Common myeloid progenitor, CD34-positive (primary cell): ENCODE measurements at regions not wholly inside any gene's neighbourhood (a gene's known extent, or its start where the extent isn't known, plus 50 kb on each side); places are given as distances from the start of the nearest gene placed in this dataset.
A peak's percentile ranks its signal among the peaks of the same experiment; 100 is the strongest.

Source experiments
- CTCF ChIA-PET: fragments of 350-600 bp; sonication (Branson Sonifier 250); formaldehyde crosslinking; loops from one replicate; lab custom pipeline; 2021; ENCODE audit warnings: antibody characterized with exemption; lab: Charles Lee
- POLR2A ChIA-PET: fragments of 350-600 bp; sonication (Branson Sonifier 250); formaldehyde crosslinking; loops from one replicate; lab custom pipeline; 2021; ENCODE audit warnings: antibody characterized with exemption; lab: Charles Lee
- DNase-seq, 3 donors: peaks; one replicate each; pipeline versions ENCODE4 v3.0.0 to v3.0.0-alpha.2; 2013
- H3K27ac ChIP-seq, 2 experiments: 1 replicate in 1 of 2; 2 replicates in 1 of 2; pipeline ENCODE4 v1.7.0; 2013; ENCODE audit warnings: inconsistent platforms in 2 of 2, low read length in 2 of 2, mild to moderate bottlenecking in 2 of 2, low read depth in 1 of 2, moderate library complexity in 1 of 2; ENCODE audit not compliant: severe bottlenecking in 2 of 2, insufficient read depth in 1 of 2, poor library complexity in 1 of 2
- H3K27me3 ChIP-seq, 5 experiments: replicated peaks in 2 of 5; 1 replicate in 3 of 5; 2 replicates in 2 of 5; pipeline versions ENCODE4 v1.6.1 to v1.7.0; 2013; ENCODE audit warnings: low read length in 4 of 5, mild to moderate bottlenecking in 2 of 5, moderate library complexity in 2 of 5, inconsistent platforms in 1 of 5; ENCODE audit not compliant: insufficient read depth in 5 of 5, control insufficient read depth in 4 of 5
- H3K36me3 ChIP-seq, 4 experiments: 1 replicate in 2 of 4; 2 replicates in 2 of 4; pipeline versions ENCODE4 v1.6.1 to v1.7.0; 2013; ENCODE audit warnings: low read length in 3 of 4, control low read depth in 1 of 4, mild to moderate bottlenecking in 1 of 4; ENCODE audit not compliant: control insufficient read depth in 4 of 4, insufficient read depth in 4 of 4
- H3K4me1 ChIP-seq, 4 experiments: 1 replicate in 3 of 4; 2 replicates in 1 of 4; pipeline versions ENCODE4 v1.6.1 to v1.7.1; 2013; ENCODE audit warnings: low read length in 3 of 4, mild to moderate bottlenecking in 3 of 4, control low read depth in 1 of 4, inconsistent platforms in 1 of 4, moderate library complexity in 1 of 4; ENCODE audit not compliant: control insufficient read depth in 4 of 4, insufficient read depth in 4 of 4; ENCODE audit errors: control extremely low read depth in 1 of 4
- H3K4me3 ChIP-seq, 7 experiments: 1 replicate in 4 of 7; 2 replicates in 3 of 7; pipeline versions ENCODE4 v1.5.1 to v1.7.0; 2013; ENCODE audit warnings: mild to moderate bottlenecking in 7 of 7, low read length in 6 of 7, moderate library complexity in 6 of 7, inconsistent platforms in 2 of 7, low read depth in 2 of 7, control low read depth in 1 of 7; ENCODE audit not compliant: insufficient read depth in 4 of 7, control insufficient read depth in 1 of 7; ENCODE audit errors: extremely low read depth in 1 of 7
- H3K9me3 ChIP-seq, 5 experiments: 1 replicate in 4 of 5; 2 replicates in 1 of 5; pipeline versions ENCODE4 v1.6.1 to v1.7.1; 2013; ENCODE audit warnings: low read length in 4 of 5, mild to moderate bottlenecking in 2 of 5, inconsistent platforms in 1 of 5, low read depth in 1 of 5, moderate library complexity in 1 of 5; ENCODE audit not compliant: control insufficient read depth in 4 of 5, insufficient read depth in 2 of 5; ENCODE audit errors: control extremely low read depth in 1 of 5
- WGBS: methylation state at CpG from one replicate; pipeline ENCODE4 v1.1.5; 2013; ENCODE audit not compliant: insufficient coverage; 5-methylcytosine and 5-hydroxymethylcytosine counted together

- no peaks in the 10 kb centered on the region for H3K9me3 ChIP-seq
- WGBS, result no CpG with 5 or more reads among the region's 2 CpGs
- H3K27ac ChIP-seq, result no peak overlapping the region
- no peaks in the 10 kb centered on the region for H3K36me3 ChIP-seq
- no peak overlapping the region for H3K4me3 ChIP-seq
- H3K27me3 ChIP-seq, result no peaks in the 10 kb centered on the region
- no peaks in the 10 kb centered on the region for H3K4me1 ChIP-seq
- ChIA-PET CTCF (no interaction called here), POLR2A (no interaction called here)
- DNase-seq, result no peak
Measured at GRCh38 chr5:26530305-26530704, 508.1 kb downstream of the CDH9 start.

GRCh38 chr5:26519245-26519644 lies 519.1 kb downstream of the CDH9 start:
- ChIA-PET POLR2A (no interaction called here), CTCF (no interaction called here)
- DNase-seq, result no peak
- Histone ChIP-seq H3K9me3 (no peaks in the 10 kb centered on the region), H3K36me3 (no peaks in the 10 kb centered on the region), H3K27ac (no peak overlapping the region), H3K27me3 (no peaks in the 10 kb centered on the region), H3K4me3 (no peak overlapping the region), H3K4me1 (no peaks in the 10 kb centered on the region)
- WGBS, result 67% methylated on average over 3 of the region's 3 CpGs

GRCh38 chr5:26518065-26518464 lies 520.3 kb downstream of the CDH9 start:
- H3K27me3 ChIP-seq, result no peaks in the 10 kb centered on the region
- H3K4me3 ChIP-seq, result no peak overlapping the region
- no peaks in the 10 kb centered on the region for H3K9me3 ChIP-seq
- no peak overlapping the region for H3K27ac ChIP-seq
- WGBS, result 87% methylated on average over 4 of the region's 5 CpGs
- no peaks in the 10 kb centered on the region for H3K36me3 ChIP-seq
- ChIA-PET CTCF (no interaction called here), POLR2A (no interaction called here)
- H3K4me1 ChIP-seq, result no peaks in the 10 kb centered on the region
- DNase-seq, result no peak

- no peak for DNase-seq
- no peak overlapping the region for H3K27ac ChIP-seq
- no peaks in the 10 kb centered on the region for H3K36me3 ChIP-seq
- CTCF ChIA-PET, result no interaction called here
- H3K4me1 ChIP-seq, result no peaks in the 10 kb centered on the region
- 100% methylated on average over 1 of the region's 5 CpGs for WGBS
- H3K27me3 ChIP-seq, result no peaks in the 10 kb centered on the region
- POLR2A ChIA-PET, result no interaction called here
- H3K9me3 ChIP-seq, result peaks cover 0 to 1% (median 0%) of the 10 kb centered on the region in 5 experiments
- H3K4me3 ChIP-seq, result no peak overlapping the region
Measured at GRCh38 chr5:26498972-26499371, 539.4 kb downstream of the CDH9 start.

GRCh38 chr5:26495437-26495836 lies 542.9 kb downstream of the CDH9 start:
- H3K4me1 ChIP-seq, result no peaks in the 10 kb centered on the region
- DNase-seq, result no peak
- H3K4me3 ChIP-seq, result no peak overlapping the region
- WGBS, result 100% methylated on average over 1 of the region's 2 CpGs
- H3K27me3 ChIP-seq, result no peaks in the 10 kb centered on the region
- ChIA-PET CTCF (no interaction called here), POLR2A (no interaction called here)
- H3K36me3 ChIP-seq, result no peaks in the 10 kb centered on the region
- H3K9me3 ChIP-seq, result peaks cover 0 to 5% (median 3%) of the 10 kb centered on the region in 5 experiments
- no peak overlapping the region for H3K27ac ChIP-seq

GRCh38 chr5:26492906-26493459 lies 545.4 kb downstream of the CDH9 start:
- no peaks in the 10 kb centered on the region for H3K36me3 ChIP-seq
- H3K4me3 ChIP-seq, result no peak overlapping the region
- DNase-seq, result peak in 1 of 3 donors; percentile 1
- H3K4me1 ChIP-seq, result no peaks in the 10 kb centered on the region
- ChIA-PET POLR2A (no interaction called here), CTCF (no interaction called here)
- H3K27ac ChIP-seq, result no peak overlapping the region
- peaks cover 0 to 5% (median 3%) of the 10 kb centered on the region in 5 experiments for H3K9me3 ChIP-seq
- WGBS, result 83% methylated on average over 1 of the region's 2 CpGs
- no peaks in the 10 kb centered on the region for H3K27me3 ChIP-seq

GRCh38 chr5:26487553-26487952 lies 550.8 kb downstream of the CDH9 start:
- DNase-seq, result no peak
- no peaks in the 10 kb centered on the region for H3K27me3 ChIP-seq
- 100% methylated on average over 1 of the region's 3 CpGs for WGBS
- no peak overlapping the region for H3K4me3 ChIP-seq
- H3K36me3 ChIP-seq, result no peaks in the 10 kb centered on the region
- CTCF ChIA-PET, result interaction anchor here (0.6 kb wide), 1 partner anchor 749 kb away, joined by 4 read pairs; no protein-coding TSS in a partner anchor
- POLR2A ChIA-PET, result no interaction called here
- no peaks in the 10 kb centered on the region for H3K4me1 ChIP-seq
- H3K27ac ChIP-seq, result no peak overlapping the region
- peaks cover 0 to under 1% (median 0%) of the 10 kb centered on the region in 5 experiments for H3K9me3 ChIP-seq
